ENCODE measurements at regions not wholly inside any gene's neighbourhood (a gene's known extent, or its start where the extent isn't known, plus 50 kb on each side); places are given as distances from the start of the nearest gene placed in this dataset.

DNA sequence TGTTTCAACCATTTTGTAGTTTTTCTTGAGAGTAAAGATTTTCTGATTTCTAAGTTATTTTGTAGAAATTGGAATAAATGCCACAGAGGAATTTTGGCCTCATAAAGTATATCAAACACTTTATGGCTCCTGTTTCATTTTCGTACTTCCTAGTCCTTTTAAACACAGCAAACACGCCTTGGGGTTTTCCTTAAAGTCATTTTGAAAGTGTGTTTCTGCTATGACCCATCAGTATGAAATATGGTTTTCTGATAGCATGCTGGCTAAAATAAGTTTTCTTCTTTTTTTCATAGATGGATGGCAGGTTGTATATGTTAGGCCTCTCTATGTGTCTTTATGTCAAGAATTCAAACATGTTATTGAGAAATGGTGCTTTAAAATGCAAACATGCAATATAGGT lies 940.1 kb upstream of the TMPRSS15 start:
- 100% methylated on average over 1 of the region's 2 CpGs for WGBS
- H2BK5ac ChIP-seq (ENCODE audit: low read depth, low read length, poor library complexity, severe bottlenecking) = no peak overlapping the region
- H4K8ac ChIP-seq (ENCODE audit: low read length) = no peak overlapping the region

DNA sequence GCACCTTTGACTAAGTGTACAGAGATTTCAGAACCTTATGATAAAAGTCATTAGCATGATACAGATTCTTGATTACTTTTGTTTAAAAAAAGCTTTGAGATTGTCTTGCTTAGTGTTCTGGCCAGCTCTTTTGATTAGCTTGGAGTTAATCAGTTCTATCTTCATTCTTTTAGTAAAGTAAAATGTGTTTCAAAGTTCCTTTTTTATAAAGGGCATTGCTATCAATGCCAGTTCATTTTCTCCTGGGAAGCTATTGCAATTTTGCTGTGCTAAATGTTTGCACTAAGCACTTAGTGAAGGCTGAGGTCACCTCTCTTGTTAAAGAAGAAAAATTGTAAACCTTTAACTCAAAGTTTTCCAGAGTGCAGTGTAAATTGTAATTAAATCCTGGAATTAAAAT lies 946.7 kb upstream of the TMPRSS15 start:
- Histone ChIP-seq H3K79me1 (replicated peaks; ENCODE audit: low read length, poor library complexity, severe bottlenecking) (no peaks in the 10 kb centered on the region), H2BK15ac (ENCODE audit: low read depth, poor library complexity, severe bottlenecking) (no peak overlapping the region), H3K9ac (ENCODE audit: low read length) (no peak overlapping the region), H3K4me2 (ENCODE audit: low read length, poor library complexity, severe bottlenecking) (no peak overlapping the region), H3K4me1 (ENCODE audit: control insufficient read depth, insufficient read depth, low read depth, low read length) (no peaks in the 10 kb centered on the region), H4K8ac (ENCODE audit: low read length) (no peak overlapping the region), H3K18ac (ENCODE audit: low read depth in 1 of 2, low read length in 2 of 2) (no peak overlapping the region), H3K36me3 (ENCODE audit: control insufficient read depth in 1 of 2, insufficient read depth in 2 of 2, low read depth in 1 of 2, low read length in 2 of 2) (no peaks in the 10 kb centered on the region), H2AFZ (ENCODE audit: low read depth, low read length) (no peak overlapping the region), H2BK12ac (ENCODE audit: low read length in 2 of 2) (no peak overlapping the region), H2AK5ac (ENCODE audit: low read length, severe bottlenecking) (no peak overlapping the region), H3K27me3 (ENCODE audit: control insufficient read depth in 1 of 2, insufficient read depth in 1 of 2, low read length in 2 of 2) (no peaks in the 10 kb centered on the region), H3K23ac (ENCODE audit: low read length in 2 of 2) (no peak overlapping the region), H2BK5ac (ENCODE audit: low read depth, low read length, poor library complexity, severe bottlenecking) (no peak overlapping the region), H3K4me3 (ENCODE audit: insufficient read depth in 1 of 2, low read depth in 1 of 2, low read length in 2 of 2) (no peak overlapping the region), H3K4ac (ENCODE audit: low read depth in 1 of 2, low read length in 2 of 2) (no peak overlapping the region), H3K27ac (ENCODE audit: low read length, poor library complexity, severe bottlenecking) (no peak overlapping the region), H2BK120ac (ENCODE audit: low read depth, low read length) (no peak overlapping the region), H3K14ac (ENCODE audit: low read length in 2 of 2) (no peak overlapping the region), H3K9me3 (ENCODE audit: control insufficient read depth, low read length) (no peaks in the 10 kb centered on the region), H4K91ac (ENCODE audit: low read length) (no peak overlapping the region)
- DNase-seq = no peak

More for the DNA sequence above, 940.1 kb upstream of the TMPRSS15 start:
- no peaks in the 10 kb centered on the region for H3K4me1 ChIP-seq (ENCODE audit: control insufficient read depth, insufficient read depth, low read depth, low read length)
- no peak overlapping the region for H3K9ac ChIP-seq (ENCODE audit: low read length)
- no peak overlapping the region for H3K23ac ChIP-seq (ENCODE audit: low read length in 2 of 2)
- H3K9me3 ChIP-seq (ENCODE audit: control insufficient read depth, low read length) = no peaks in the 10 kb centered on the region
- H3K4me2 ChIP-seq (ENCODE audit: low read length, poor library complexity, severe bottlenecking) = no peak overlapping the region
- H2AK5ac ChIP-seq (ENCODE audit: low read length, severe bottlenecking) = no peak overlapping the region
- no peaks in the 10 kb centered on the region for H3K36me3 ChIP-seq (ENCODE audit: control insufficient read depth in 1 of 2, insufficient read depth in 2 of 2, low read depth in 1 of 2, low read length in 2 of 2)
- H2BK12ac ChIP-seq (ENCODE audit: low read length in 2 of 2) = no peak overlapping the region
- DNase-seq = no peak
- no peak overlapping the region for H2BK120ac ChIP-seq (ENCODE audit: low read depth, low read length)
- H3K79me1 ChIP-seq (replicated peaks; ENCODE audit: low read length, poor library complexity, severe bottlenecking) = no peaks in the 10 kb centered on the region
- H2AFZ ChIP-seq (ENCODE audit: low read depth, low read length) = no peak overlapping the region
- H3K27ac ChIP-seq (ENCODE audit: low read length, poor library complexity, severe bottlenecking) = no peak overlapping the region
- H3K18ac ChIP-seq (ENCODE audit: low read depth in 1 of 2, low read length in 2 of 2) = no peak overlapping the region
- H3K4me3 ChIP-seq (ENCODE audit: insufficient read depth in 1 of 2, low read depth in 1 of 2, low read length in 2 of 2) = no peak overlapping the region
- no peaks in the 10 kb centered on the region for H3K27me3 ChIP-seq (ENCODE audit: control insufficient read depth in 1 of 2, insufficient read depth in 1 of 2, low read length in 2 of 2)
- H4K91ac ChIP-seq (ENCODE audit: low read length) = no peak overlapping the region
- H3K4ac ChIP-seq (ENCODE audit: low read depth in 1 of 2, low read length in 2 of 2) = no peak overlapping the region
- no peak overlapping the region for H2BK15ac ChIP-seq (ENCODE audit: low read depth, poor library complexity, severe bottlenecking)
- no peak overlapping the region for H3K14ac ChIP-seq (ENCODE audit: low read length in 2 of 2)

DNA sequence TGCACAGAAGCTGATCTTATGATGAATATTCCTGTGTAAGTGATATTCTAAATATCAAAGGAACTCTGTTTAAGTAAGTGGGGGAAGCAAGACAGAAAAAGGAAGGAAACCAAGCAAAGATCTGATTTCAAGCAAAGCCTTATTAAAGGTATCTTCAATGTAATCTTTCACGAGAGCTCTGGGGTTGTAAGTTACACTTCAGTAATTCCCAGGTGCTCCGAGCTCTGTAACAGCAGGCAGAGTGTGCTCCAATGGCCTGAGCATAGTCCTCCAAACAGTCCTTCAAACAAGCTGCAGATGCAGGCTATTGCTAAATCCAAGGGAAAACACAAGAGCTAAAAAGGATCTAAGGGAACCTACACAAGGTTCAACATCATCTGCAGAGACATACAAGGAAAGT lies 949.7 kb upstream of the TMPRSS15 start:
- H3K9me3 ChIP-seq (ENCODE audit: control insufficient read depth, low read length) = no peaks in the 10 kb centered on the region
- H3K4ac ChIP-seq (ENCODE audit: low read depth in 1 of 2, low read length in 2 of 2) = no peak overlapping the region
- H3K18ac ChIP-seq (ENCODE audit: low read depth in 1 of 2, low read length in 2 of 2) = no peak overlapping the region
- H4K91ac ChIP-seq (ENCODE audit: low read length) = no peak overlapping the region
- no peaks in the 10 kb centered on the region for H3K4me1 ChIP-seq (ENCODE audit: control insufficient read depth, insufficient read depth, low read depth, low read length)
- H3K27ac ChIP-seq (ENCODE audit: low read length, poor library complexity, severe bottlenecking) = no peak overlapping the region
- no peak overlapping the region for H4K8ac ChIP-seq (ENCODE audit: low read length)
- no peak for DNase-seq
- no peak overlapping the region for H2BK15ac ChIP-seq (ENCODE audit: low read depth, poor library complexity, severe bottlenecking)
- H2BK120ac ChIP-seq (ENCODE audit: low read depth, low read length) = no peak overlapping the region
- H3K27me3 ChIP-seq (ENCODE audit: control insufficient read depth in 1 of 2, insufficient read depth in 1 of 2, low read length in 2 of 2) = no peaks in the 10 kb centered on the region
- H3K4me2 ChIP-seq (ENCODE audit: low read length, poor library complexity, severe bottlenecking) = no peak overlapping the region
- H3K9ac ChIP-seq (ENCODE audit: low read length) = no peak overlapping the region
- H2AFZ ChIP-seq (ENCODE audit: low read depth, low read length) = no peak overlapping the region
- H2AK5ac ChIP-seq (ENCODE audit: low read length, severe bottlenecking) = no peak overlapping the region
- H3K14ac ChIP-seq (ENCODE audit: low read length in 2 of 2) = no peak overlapping the region
- no peak overlapping the region for H3K23ac ChIP-seq (ENCODE audit: low read length in 2 of 2)
- H3K4me3 ChIP-seq (ENCODE audit: insufficient read depth in 1 of 2, low read depth in 1 of 2, low read length in 2 of 2) = no peak overlapping the region
- H3K79me1 ChIP-seq (replicated peaks; ENCODE audit: low read length, poor library complexity, severe bottlenecking) = no peaks in the 10 kb centered on the region
- WGBS = 77% methylated on average over 2 of the region's 2 CpGs
- no peak overlapping the region for H2BK12ac ChIP-seq (ENCODE audit: low read length in 2 of 2)
- no peak overlapping the region for H2BK5ac ChIP-seq (ENCODE audit: low read depth, low read length, poor library complexity, severe bottlenecking)
- H3K36me3 ChIP-seq (ENCODE audit: control insufficient read depth in 1 of 2, insufficient read depth in 2 of 2, low read depth in 1 of 2, low read length in 2 of 2) = no peaks in the 10 kb centered on the region

DNA sequence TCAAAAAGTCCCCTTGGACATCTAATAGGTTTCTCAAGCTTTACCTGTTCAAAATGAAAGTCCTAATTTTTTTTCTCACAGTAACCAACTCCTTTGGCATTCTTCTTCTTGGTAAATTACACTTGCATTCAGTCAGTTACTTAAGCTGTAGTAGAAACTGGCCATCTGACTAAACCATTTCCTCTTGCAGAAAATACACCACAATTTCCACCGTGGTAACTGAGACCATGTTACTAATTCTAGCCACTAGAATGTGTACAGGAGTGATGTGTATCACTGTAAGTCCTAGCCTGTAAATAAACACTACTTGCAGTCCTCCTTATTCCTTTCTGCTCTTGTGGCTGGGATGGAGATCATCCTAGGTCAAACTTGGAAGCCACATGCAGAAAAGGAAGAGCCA lies 965.4 kb upstream of the TMPRSS15 start:
- no peak overlapping the region for H3K18ac ChIP-seq (ENCODE audit: low read depth in 1 of 2, low read length in 2 of 2)
- no peak overlapping the region for H3K9ac ChIP-seq (ENCODE audit: low read length)
- H2AFZ ChIP-seq (ENCODE audit: low read depth, low read length) = no peak overlapping the region
- H4K91ac ChIP-seq (ENCODE audit: low read length) = no peak overlapping the region
- H2BK12ac ChIP-seq (ENCODE audit: low read length in 2 of 2) = no peak overlapping the region
- no peak for DNase-seq
- no peak overlapping the region for H2BK5ac ChIP-seq (ENCODE audit: low read depth, low read length, poor library complexity, severe bottlenecking)
- H2BK120ac ChIP-seq (ENCODE audit: low read depth, low read length) = no peak overlapping the region
- peaks cover 5% of the 10 kb centered on the region for H3K9me3 ChIP-seq (ENCODE audit: control insufficient read depth, low read length)
- H2BK15ac ChIP-seq (ENCODE audit: low read depth, poor library complexity, severe bottlenecking) = no peak overlapping the region
- H3K4ac ChIP-seq (ENCODE audit: low read depth in 1 of 2, low read length in 2 of 2) = no peak overlapping the region
- no peak overlapping the region for H3K4me3 ChIP-seq (ENCODE audit: insufficient read depth in 1 of 2, low read depth in 1 of 2, low read length in 2 of 2)
- no peaks in the 10 kb centered on the region for H3K4me1 ChIP-seq (ENCODE audit: control insufficient read depth, insufficient read depth, low read depth, low read length)
- H2AK5ac ChIP-seq (ENCODE audit: low read length, severe bottlenecking) = no peak overlapping the region
- H4K8ac ChIP-seq (ENCODE audit: low read length) = no peak overlapping the region
- no peak overlapping the region for H3K4me2 ChIP-seq (ENCODE audit: low read length, poor library complexity, severe bottlenecking)
- no peak overlapping the region for H3K27ac ChIP-seq (ENCODE audit: low read length, poor library complexity, severe bottlenecking)
- no peaks in the 10 kb centered on the region for H3K36me3 ChIP-seq (ENCODE audit: control insufficient read depth in 1 of 2, insufficient read depth in 2 of 2, low read depth in 1 of 2, low read length in 2 of 2)
- no peaks in the 10 kb centered on the region for H3K79me1 ChIP-seq (replicated peaks; ENCODE audit: low read length, poor library complexity, severe bottlenecking)
- no peaks in the 10 kb centered on the region for H3K27me3 ChIP-seq (ENCODE audit: control insufficient read depth in 1 of 2, insufficient read depth in 1 of 2, low read length in 2 of 2)
- no CpG with 5 or more reads among the region's 1 CpG for WGBS
- H3K23ac ChIP-seq (ENCODE audit: low read length in 2 of 2) = no peak overlapping the region
- no peak overlapping the region for H3K14ac ChIP-seq (ENCODE audit: low read length in 2 of 2)

Data from mesenchymal stem cell (in vitro differentiated cells and primary cell).